Activated T-cell treated with anti-CD3 and anti-CD28 coated beads, Interleukin-2, amount 50 U/mL, for 4 hours (primary cell): ENCODE measurements at regions not wholly inside any gene's neighbourhood (a gene's known extent, or its start where the extent isn't known, plus 50 kb on each side); places are given as distances from the start of the nearest gene placed in this dataset.

Experiments
- ATAC-seq, 2 donors: fragments of 200-7000 bp; cut with Tn5 transposase; one replicate each; pipeline ENCODE4 v1.10.0; 2021
- DNase-seq: peaks from one replicate; pipeline ENCODE4 v3.0.0-alpha.2; 2020
- H3K27me3 Mint-ChIP-seq: one replicate; pipeline ENCODE4 v1.8.0; 2021; ENCODE audit warnings: low read depth, mixed read lengths
- H3K36me3 Mint-ChIP-seq: one replicate; pipeline ENCODE4 v1.8.0; 2022; ENCODE audit warnings: mixed read lengths; ENCODE audit not compliant: insufficient read depth
- H3K4me1 Mint-ChIP-seq: one replicate; pipeline ENCODE4 v1.8.0; 2021; ENCODE audit warnings: low read depth, mixed read lengths
- H3K4me3 Mint-ChIP-seq: one replicate; pipeline ENCODE4 v1.8.0; 2021; ENCODE audit warnings: mild to moderate bottlenecking, moderate library complexity, mixed read lengths
- H3K9me3 Mint-ChIP-seq: one replicate; pipeline ENCODE4 v1.8.0; 2021; ENCODE audit warnings: mixed read lengths

GRCh38 chr18:57916684-57917083 lies 113.6 kb upstream of the ATP8B1 start:
- ATAC-seq: no peak
- H3K4me3 Mint-ChIP-seq: no peak overlapping the region
- H3K36me3 Mint-ChIP-seq: no peaks in the 10 kb centered on the region

GRCh38 chr18:57915865-57916582 lies 112.9 kb upstream of the ATP8B1 start:
- Mint-ChIP-seq H3K4me3 (no peak overlapping the region), H3K9me3 (no peaks in the 10 kb centered on the region), H3K36me3 (no peaks in the 10 kb centered on the region), H3K27me3 (no peaks in the 10 kb centered on the region), H3K4me1 (peaks cover 10% of the 10 kb centered on the region)
- DNase-seq: no peak
- ATAC-seq: no peak

More at GRCh38 chr18:57916684-57917083, 113.6 kb upstream of the ATP8B1 start:
- Mint-ChIP-seq H3K27me3 (no peaks in the 10 kb centered on the region), H3K9me3 (no peaks in the 10 kb centered on the region), H3K4me1 (peaks cover 10% of the 10 kb centered on the region)
- no peak for DNase-seq

DNA sequence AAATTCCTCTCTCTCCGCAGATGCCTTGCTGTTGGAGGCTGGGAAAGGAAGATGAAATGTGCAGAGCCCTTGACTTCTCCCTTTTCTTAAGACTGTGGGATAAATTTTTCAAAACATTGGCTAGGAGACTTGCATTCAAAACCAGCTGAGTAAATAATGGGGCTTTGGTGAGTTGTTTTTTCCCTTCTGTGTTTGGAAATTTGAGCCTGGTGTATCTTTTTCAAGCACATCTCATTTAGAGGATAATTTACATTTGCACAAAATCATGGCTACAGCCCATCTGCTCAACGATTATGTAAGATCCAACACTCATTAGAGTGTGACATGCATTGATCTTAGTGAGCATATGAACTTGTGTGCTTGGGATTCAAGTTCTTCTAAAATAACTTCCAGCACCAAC lies 112.1 kb upstream of the ATP8B1 start:
- no peak overlapping the region for H3K4me3 Mint-ChIP-seq
- no peaks in the 10 kb centered on the region for H3K36me3 Mint-ChIP-seq
- peaks cover 10% of the 10 kb centered on the region for H3K4me1 Mint-ChIP-seq
- H3K27me3 Mint-ChIP-seq: no peaks in the 10 kb centered on the region
- DNase-seq (no peak), ATAC-seq (no peak)
- H3K9me3 Mint-ChIP-seq: no peaks in the 10 kb centered on the region

DNA sequence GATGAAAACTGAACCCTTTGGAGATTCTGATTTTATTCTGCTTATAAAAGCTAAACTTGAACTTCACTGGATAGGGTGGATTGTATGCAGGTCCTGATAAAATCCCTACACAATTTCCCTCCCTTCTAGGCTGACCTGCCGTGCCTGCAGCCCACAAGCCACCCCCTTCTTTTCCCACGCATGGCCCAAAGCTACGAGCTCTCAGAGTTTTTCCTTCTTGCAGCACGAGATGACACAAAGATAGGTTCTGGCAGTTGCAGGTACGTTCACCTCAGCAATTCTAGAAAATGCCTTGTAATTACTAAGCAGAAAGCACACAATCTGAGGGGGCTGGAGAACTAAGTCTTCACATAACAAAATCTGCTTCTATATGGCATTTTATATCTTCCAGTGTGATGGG lies 110.6 kb upstream of the ATP8B1 start:
- Mint-ChIP-seq H3K36me3 (no peaks in the 10 kb centered on the region), H3K27me3 (no peaks in the 10 kb centered on the region), H3K4me1 (peaks cover 10% of the 10 kb centered on the region), H3K9me3 (no peaks in the 10 kb centered on the region), H3K4me3 (no peak overlapping the region)
- ATAC-seq: no peak
- no peak for DNase-seq

- Mint-ChIP-seq H3K9me3 (no peaks in the 10 kb centered on the region), H3K36me3 (no peaks in the 10 kb centered on the region), H3K4me3 (no peak overlapping the region), H3K4me1 (peaks cover 2% of the 10 kb centered on the region), H3K27me3 (peaks cover 10% of the 10 kb centered on the region)
- ATAC-seq: no peak
- no peak for DNase-seq
Measured at GRCh38 chr18:57910817-57911216, 107.7 kb upstream of the ATP8B1 start.

- DNase-seq: no peak
- H3K4me3 Mint-ChIP-seq: no peak overlapping the region
- H3K36me3 Mint-ChIP-seq: no peaks in the 10 kb centered on the region
- no peaks in the 10 kb centered on the region for H3K9me3 Mint-ChIP-seq
- no peak for ATAC-seq
- no peaks in the 10 kb centered on the region for H3K4me1 Mint-ChIP-seq
- H3K27me3 Mint-ChIP-seq: peaks cover 10% of the 10 kb centered on the region
Measured at GRCh38 chr18:57910134-57910533, 107.0 kb upstream of the ATP8B1 start.

- no peak for DNase-seq
- no peak overlapping the region for H3K4me3 Mint-ChIP-seq
- no peaks in the 10 kb centered on the region for H3K4me1 Mint-ChIP-seq
- ATAC-seq: no peak
- H3K9me3 Mint-ChIP-seq: no peaks in the 10 kb centered on the region
- no peaks in the 10 kb centered on the region for H3K36me3 Mint-ChIP-seq
- H3K27me3 Mint-ChIP-seq: peaks cover 10% of the 10 kb centered on the region
Measured at GRCh38 chr18:57909620-57910019, 106.5 kb upstream of the ATP8B1 start.

GRCh38 chr18:57908092-57908491 lies 105.0 kb upstream of the ATP8B1 start:
- Mint-ChIP-seq H3K27me3 (peaks cover 10% of the 10 kb centered on the region), H3K36me3 (no peaks in the 10 kb centered on the region), H3K9me3 (no peaks in the 10 kb centered on the region), H3K4me1 (no peaks in the 10 kb centered on the region), H3K4me3 (no peak overlapping the region)
- ATAC-seq (no peak), DNase-seq (no peak)

DNA sequence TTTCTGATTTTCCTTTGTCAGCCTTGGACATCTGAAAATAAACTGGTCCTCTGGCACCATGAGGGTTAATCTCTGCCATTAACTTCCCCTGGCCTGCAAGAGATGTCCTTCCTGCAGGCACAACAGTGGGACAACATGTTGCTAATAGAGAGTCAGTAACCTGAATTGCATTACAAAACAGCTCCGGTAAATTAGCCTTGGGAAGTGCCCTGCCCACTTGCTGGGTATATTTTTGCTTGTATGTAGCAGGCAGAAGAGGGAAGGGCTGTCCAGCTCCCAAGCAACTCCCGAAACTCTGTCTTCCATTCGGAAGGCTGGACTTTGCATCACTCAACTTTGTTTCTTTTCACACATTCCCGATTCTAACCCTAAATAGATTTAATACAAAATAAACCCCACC lies 104.4 kb upstream of the ATP8B1 start:
- Mint-ChIP-seq H3K4me1 (no peaks in the 10 kb centered on the region), H3K9me3 (no peaks in the 10 kb centered on the region), H3K27me3 (peaks cover 10% of the 10 kb centered on the region), H3K36me3 (no peaks in the 10 kb centered on the region), H3K4me3 (no peak overlapping the region)
- DNase-seq (no peak), ATAC-seq (no peak)

- Mint-ChIP-seq H3K4me3 (no peak overlapping the region), H3K9me3 (no peaks in the 10 kb centered on the region), H3K4me1 (no peaks in the 10 kb centered on the region), H3K27me3 (peaks cover 10% of the 10 kb centered on the region), H3K36me3 (no peaks in the 10 kb centered on the region)
- ATAC-seq: no peak
- no peak for DNase-seq
Measured at GRCh38 chr18:57906852-57907251, 103.7 kb upstream of the ATP8B1 start.

- Mint-ChIP-seq H3K9me3 (no peaks in the 10 kb centered on the region), H3K4me1 (no peaks in the 10 kb centered on the region), H3K36me3 (no peaks in the 10 kb centered on the region), H3K27me3 (peaks cover 10% of the 10 kb centered on the region), H3K4me3 (no peak overlapping the region)
- no peak for DNase-seq
- ATAC-seq: no peak
Measured at GRCh38 chr18:57904535-57904934, 101.4 kb upstream of the ATP8B1 start.

DNA sequence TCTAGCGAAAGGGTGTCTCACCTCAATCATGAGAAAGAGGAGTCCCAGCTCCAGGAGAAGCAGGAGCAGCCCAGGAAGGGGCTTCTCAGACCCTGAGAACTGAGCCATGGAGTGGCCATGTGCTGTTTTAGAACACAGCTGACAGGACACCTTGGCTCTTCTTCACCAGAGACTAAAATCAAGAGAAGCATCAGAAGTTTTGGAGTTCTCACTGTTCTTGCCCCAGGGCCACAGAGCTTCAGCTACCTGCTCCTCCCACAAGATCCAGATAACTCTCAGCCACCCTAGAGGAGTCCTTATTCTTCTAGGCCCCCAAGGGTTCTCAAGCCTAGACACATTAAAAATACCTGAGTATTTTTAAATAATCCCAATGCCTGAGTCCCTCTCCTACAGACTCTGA lies 99.6 kb upstream of the ATP8B1 start:
- Mint-ChIP-seq H3K36me3 (no peaks in the 10 kb centered on the region), H3K27me3 (peaks cover 12% of the 10 kb centered on the region), H3K9me3 (no peaks in the 10 kb centered on the region), H3K4me1 (no peaks in the 10 kb centered on the region), H3K4me3 (no peak overlapping the region)
- no peak for DNase-seq
- no peak for ATAC-seq

- DNase-seq: no peak
- no peak overlapping the region for H3K4me3 Mint-ChIP-seq
- no peak for ATAC-seq
- H3K9me3 Mint-ChIP-seq: no peaks in the 10 kb centered on the region
- peaks cover 8% of the 10 kb centered on the region for H3K27me3 Mint-ChIP-seq
- no peaks in the 10 kb centered on the region for H3K4me1 Mint-ChIP-seq
- H3K36me3 Mint-ChIP-seq: no peaks in the 10 kb centered on the region
Measured at GRCh38 chr18:57901825-57902589, 98.9 kb upstream of the ATP8B1 start.

DNA sequence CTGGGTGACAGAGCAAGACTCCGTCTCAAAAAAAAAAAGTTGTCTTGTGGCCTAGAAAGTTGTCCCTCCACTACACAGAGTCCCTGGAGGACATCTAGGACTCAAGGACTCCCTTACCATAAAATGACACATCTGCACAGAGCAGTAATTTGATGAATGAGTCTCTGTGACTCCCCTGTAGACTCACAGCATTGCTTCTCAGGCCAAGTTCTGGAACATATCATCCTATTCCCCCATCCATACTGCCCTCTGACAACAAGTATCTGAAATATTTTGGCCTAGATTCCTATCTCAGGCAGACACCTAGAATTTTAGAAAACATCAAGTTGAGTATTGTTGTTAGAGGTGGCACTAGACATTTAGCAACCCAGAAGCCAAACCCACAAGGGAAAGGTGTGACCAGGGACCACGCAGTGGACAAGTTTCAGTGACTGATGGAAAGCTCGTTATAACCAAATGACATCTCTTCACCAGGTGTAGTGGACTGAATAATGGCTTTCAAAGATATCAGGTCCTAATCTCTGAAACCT lies 97.9 kb upstream of the ATP8B1 start:
- Mint-ChIP-seq H3K27me3 (peaks cover 2% of the 10 kb centered on the region), H3K9me3 (no peaks in the 10 kb centered on the region), H3K4me1 (no peaks in the 10 kb centered on the region), H3K36me3 (no peaks in the 10 kb centered on the region), H3K4me3 (no peak overlapping the region)
- DNase-seq (no peak), ATAC-seq (no peak)
